Endodermal cell (in vitro differentiated cells): ENCODE measurements at regions not wholly inside any gene's neighbourhood (a gene's known extent, or its start where the extent isn't known, plus 50 kb on each side); places are given as distances from the start of the nearest gene placed in this dataset.

Experiments
- DNase-seq: peaks from one replicate; pipeline ENCODE4 v3.0.0-alpha.2; 2017
- H3K27ac ChIP-seq: 2 replicates; pipeline ENCODE4 v1.5.1; 2013; ENCODE audit warnings: mild to moderate bottlenecking, low read depth, low read length, moderate library complexity
- H3K27me3 ChIP-seq: 2 replicates; pipeline ENCODE4 v1.6.1; 2013; ENCODE audit warnings: mild to moderate bottlenecking, low read length, moderate library complexity; ENCODE audit not compliant: insufficient read depth, control insufficient read depth, poor library complexity, severe bottlenecking
- H3K36me3 ChIP-seq: 2 replicates; pipeline ENCODE4 v1.7.0; 2013; ENCODE audit warnings: mild to moderate bottlenecking, low read length, moderate library complexity; ENCODE audit not compliant: control insufficient read depth, insufficient read depth
- H3K4me1 ChIP-seq: one replicate; pipeline ENCODE4 v1.7.0; 2013; ENCODE audit warnings: low read length; ENCODE audit not compliant: control insufficient read depth, insufficient read depth
- H3K4me3 ChIP-seq: 2 replicates; pipeline ENCODE4 v1.5.1; 2013; ENCODE audit warnings: mild to moderate bottlenecking, low read length, moderate library complexity
- H3K9ac ChIP-seq: 2 replicates; pipeline ENCODE4 v1.6.1; 2013; ENCODE audit warnings: mild to moderate bottlenecking, low read length, moderate library complexity; ENCODE audit not compliant: poor library complexity, severe bottlenecking; ENCODE audit errors: extremely low read depth
- H3K9me3 ChIP-seq: 2 replicates; pipeline ENCODE4 v1.6.1; 2013; ENCODE audit warnings: mild to moderate bottlenecking, low read length, moderate library complexity; ENCODE audit not compliant: control insufficient read depth
- H3K27ac Mint-ChIP-seq: 2 replicates; pipeline ENCODE4 v1.8.0; 2020; ENCODE audit warnings: mixed read lengths
- H3K27me3 Mint-ChIP-seq: 2 replicates; pipeline ENCODE4 v1.8.0; 2021; ENCODE audit warnings: mild to moderate bottlenecking, mixed read lengths; ENCODE audit not compliant: insufficient read depth
- H3K36me3 Mint-ChIP-seq: 2 replicates; pipeline ENCODE4 v1.8.0; 2020; ENCODE audit warnings: low read depth, mixed read lengths
- H3K4me1 Mint-ChIP-seq: 2 replicates; pipeline ENCODE4 v1.8.0; 2020; ENCODE audit warnings: mixed read lengths
- H3K4me3 Mint-ChIP-seq: 2 replicates; pipeline ENCODE4 v1.8.0; 2020; ENCODE audit warnings: mild to moderate bottlenecking, moderate library complexity, mixed read lengths
- H3K9me3 Mint-ChIP-seq: 2 replicates; pipeline ENCODE4 v1.8.0; 2020; ENCODE audit warnings: mild to moderate bottlenecking, mixed read lengths
- CTCF ChIP-seq: fragments of 200-600 bp; sonication (generic); conservative IDR thresholded peaks from 2 replicates; pipeline ENCODE4 v1.5.0; 2021; ENCODE audit warnings: antibody characterized with exemption, mild to moderate bottlenecking
- WGBS, 2 experiments: methylation state at CpG; one replicate each; pipeline versions ENCODE4 v1.1.5 to v1.1.7; 2013; ENCODE audit warnings: missing lambda C conversion rate in 2 of 2, mixed read lengths in 1 of 2; ENCODE audit not compliant: insufficient coverage in 1 of 2, insufficient read length in 1 of 2; 5-methylcytosine and 5-hydroxymethylcytosine counted together

GRCh38 chr22:48587236-48587865 lies 1240.3 kb downstream of the BRD1 start:
- no peak for DNase-seq
- no peaks in the 10 kb centered on the region for H3K4me1 Mint-ChIP-seq
- no peaks in the 10 kb centered on the region for H3K9me3 Mint-ChIP-seq
- H3K27me3 ChIP-seq, result no peaks in the 10 kb centered on the region
- no peak overlapping the region for H3K4me3 ChIP-seq
- no peak overlapping the region for H3K4me3 Mint-ChIP-seq
- TF ChIP-seq CTCF, result no peak
- H3K27me3 Mint-ChIP-seq, result no peaks in the 10 kb centered on the region
- no peaks in the 10 kb centered on the region for H3K9me3 ChIP-seq
- H3K36me3 ChIP-seq, result peaks cover 30% of the 10 kb centered on the region
- H3K27ac ChIP-seq, result no peak overlapping the region
- no peaks in the 10 kb centered on the region for H3K36me3 Mint-ChIP-seq
- no peaks in the 10 kb centered on the region for H3K4me1 ChIP-seq
- no peak overlapping the region for H3K9ac ChIP-seq
- 92 to 98% methylated on average over 13 to 18 of the region's 18 CpGs for WGBS, 2 experiments
- H3K27ac Mint-ChIP-seq, result no peak overlapping the region

GRCh38 chr22:48586799-48587185 lies 1240.9 kb downstream of the BRD1 start:
- H3K9me3 ChIP-seq, result no peaks in the 10 kb centered on the region

GRCh38 chr22:48585916-48586798 lies 1241.5 kb downstream of the BRD1 start:
- 82 to 85% methylated on average over 12 to 21 of the region's 21 CpGs for WGBS, 2 experiments
- no peak overlapping the region for H3K4me3 ChIP-seq
- no peaks in the 10 kb centered on the region for H3K27me3 ChIP-seq
- Mint-ChIP-seq H3K4me3 (no peak overlapping the region), H3K36me3 (no peaks in the 10 kb centered on the region), H3K9me3 (no peaks in the 10 kb centered on the region), H3K27me3 (no peaks in the 10 kb centered on the region), H3K27ac (no peak overlapping the region), H3K4me1 (no peaks in the 10 kb centered on the region)
- no peak for TF ChIP-seq CTCF
- H3K36me3 ChIP-seq, result peaks cover 30% of the 10 kb centered on the region
- H3K9me3 ChIP-seq, result no peaks in the 10 kb centered on the region
- DNase-seq, result peak; percentile 64
- no peak overlapping the region for H3K27ac ChIP-seq
- H3K4me1 ChIP-seq, result no peaks in the 10 kb centered on the region
- no peak overlapping the region for H3K9ac ChIP-seq

More at GRCh38 chr22:48586799-48587185, 1240.9 kb downstream of the BRD1 start:
- Mint-ChIP-seq H3K36me3 (no peaks in the 10 kb centered on the region), H3K4me1 (no peaks in the 10 kb centered on the region), H3K4me3 (no peak overlapping the region), H3K27me3 (no peaks in the 10 kb centered on the region), H3K9me3 (no peaks in the 10 kb centered on the region), H3K27ac (no peak overlapping the region)
- Histone ChIP-seq H3K4me3 (no peak overlapping the region), H3K36me3 (peaks cover 30% of the 10 kb centered on the region), H3K27me3 (no peaks in the 10 kb centered on the region), H3K27ac (no peak overlapping the region), H3K4me1 (no peaks in the 10 kb centered on the region), H3K9ac (no peak overlapping the region)
- no peak for DNase-seq
- WGBS, 2 experiments, result 95 to 100% methylated on average over 4 to 7 of the region's 7 CpGs
- TF ChIP-seq CTCF, result no peak
